ENCODE measurements at regions not wholly inside any gene's neighbourhood (a gene's known extent, or its start where the extent isn't known, plus 50 kb on each side); places are given as distances from the start of the nearest gene placed in this dataset.

GRCh38 chr2:40886655-40887054 is 434.8 kb upstream of the SLC8A1 start:
- Mint-ChIP-seq H3K4me3 (no peak overlapping the region), H3K4me1 (no peaks in the 10 kb centered on the region), H3K27me3 (no peaks in the 10 kb centered on the region), H3K27ac (no peak overlapping the region), H3K9me3 (peaks cover 2% of the 10 kb centered on the region), H3K36me3 (no peaks in the 10 kb centered on the region)
- no peak for DNase-seq (ENCODE audit: low spot score in 2 of 2)
- ATAC-seq (ENCODE audit: low read depth): no peak

GRCh38 chr2:40896358-40896757 is 444.5 kb upstream of the SLC8A1 start:
- H3K36me3 Mint-ChIP-seq: no peaks in the 10 kb centered on the region
- DNase-seq (ENCODE audit: low spot score in 2 of 2) (no peak), ATAC-seq (ENCODE audit: low read depth) (no peak)
- H3K9me3 Mint-ChIP-seq: peaks cover 1% of the 10 kb centered on the region
- no peaks in the 10 kb centered on the region for H3K27me3 Mint-ChIP-seq
- H3K4me1 Mint-ChIP-seq: no peaks in the 10 kb centered on the region
- no peak overlapping the region for H3K27ac Mint-ChIP-seq
- no peak overlapping the region for H3K4me3 Mint-ChIP-seq

DNA sequence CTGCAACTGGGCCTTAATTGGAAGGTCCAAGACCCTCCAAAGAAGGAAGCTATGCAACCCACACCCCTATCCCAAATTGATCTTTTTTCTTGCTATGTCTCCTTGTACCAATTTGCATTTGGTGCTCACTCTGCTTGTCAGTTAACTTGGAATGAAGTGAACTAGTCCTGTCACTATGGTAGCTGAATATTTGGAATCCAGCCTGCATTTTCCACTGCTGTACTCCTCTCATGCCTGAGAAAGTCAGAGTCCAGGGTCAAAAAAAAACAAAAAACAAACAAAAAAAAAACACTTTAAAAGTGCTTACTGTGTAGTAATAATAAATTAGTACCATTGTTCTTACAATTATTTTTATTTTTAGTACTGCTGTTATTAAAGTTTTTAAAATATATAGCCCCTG is 462.8 kb upstream of the SLC8A1 start:
- Mint-ChIP-seq H3K4me1 (no peaks in the 10 kb centered on the region), H3K27me3 (no peaks in the 10 kb centered on the region), H3K36me3 (no peaks in the 10 kb centered on the region), H3K27ac (no peak overlapping the region), H3K4me3 (no peak overlapping the region), H3K9me3 (peaks cover 3% of the 10 kb centered on the region)
- ATAC-seq (ENCODE audit: low read depth) (no peak), DNase-seq (ENCODE audit: low spot score in 2 of 2) (no peak)

DNA sequence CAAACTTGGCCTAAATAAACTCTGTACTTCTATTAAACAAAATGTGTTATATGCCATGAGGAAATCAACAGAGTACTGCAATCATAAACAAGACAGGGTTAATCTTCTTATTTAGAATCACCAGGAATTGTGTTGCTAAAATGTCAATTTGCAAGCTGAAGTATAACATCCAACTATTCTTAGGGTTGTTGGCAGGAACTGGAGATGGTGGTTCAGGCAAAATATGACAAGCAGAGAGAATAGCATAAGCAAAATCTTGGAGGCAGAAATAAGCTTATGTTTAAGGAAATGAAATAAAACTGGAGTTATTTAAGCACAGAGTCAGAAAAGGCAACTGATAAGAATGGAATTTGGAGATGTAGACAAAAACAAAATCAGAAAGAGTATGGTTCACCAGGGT is 463.8 kb upstream of the SLC8A1 start:
- Mint-ChIP-seq H3K9me3 (peaks cover 3% of the 10 kb centered on the region), H3K36me3 (no peaks in the 10 kb centered on the region), H3K4me3 (no peak overlapping the region), H3K4me1 (no peaks in the 10 kb centered on the region), H3K27me3 (no peaks in the 10 kb centered on the region), H3K27ac (no peak overlapping the region)
- DNase-seq (ENCODE audit: low spot score in 2 of 2) (no peak), ATAC-seq (ENCODE audit: low read depth) (no peak)

GRCh38 chr2:40935349-40935748 is 483.5 kb upstream of the SLC8A1 start:
- DNase-seq (ENCODE audit: low spot score in 2 of 2) (no peak), ATAC-seq (ENCODE audit: low read depth) (no peak)
- H3K27ac Mint-ChIP-seq: no peak overlapping the region
- H3K36me3 Mint-ChIP-seq: no peaks in the 10 kb centered on the region
- no peak overlapping the region for H3K4me3 Mint-ChIP-seq
- no peaks in the 10 kb centered on the region for H3K27me3 Mint-ChIP-seq
- no peaks in the 10 kb centered on the region for H3K4me1 Mint-ChIP-seq
- peaks cover 2% of the 10 kb centered on the region for H3K9me3 Mint-ChIP-seq

DNA sequence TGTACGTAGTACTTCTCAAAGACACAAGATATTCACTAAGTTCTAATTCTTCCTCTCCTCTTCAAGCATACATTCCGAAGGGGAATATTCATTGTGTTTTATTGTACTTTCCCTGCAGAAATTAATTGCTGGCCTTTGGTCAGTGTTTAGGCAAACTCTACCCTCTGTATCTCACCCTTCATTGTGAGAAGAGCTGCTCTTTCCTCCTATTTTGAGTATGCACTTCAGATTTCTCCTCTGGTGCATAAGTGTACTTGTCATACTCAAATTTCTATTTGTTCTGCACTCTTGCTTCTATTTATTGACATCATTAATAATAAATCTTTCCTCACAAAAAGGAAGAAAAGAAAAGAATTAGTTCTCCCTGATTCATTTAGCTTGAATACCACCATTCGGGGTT is 485.4 kb upstream of the SLC8A1 start:
- Mint-ChIP-seq H3K27ac (no peak overlapping the region), H3K27me3 (no peaks in the 10 kb centered on the region), H3K4me3 (no peak overlapping the region), H3K36me3 (no peaks in the 10 kb centered on the region), H3K9me3 (peaks cover 7% of the 10 kb centered on the region), H3K4me1 (no peaks in the 10 kb centered on the region)
- DNase-seq (ENCODE audit: low spot score in 2 of 2) (no peak), ATAC-seq (ENCODE audit: low read depth) (no peak)

DNA sequence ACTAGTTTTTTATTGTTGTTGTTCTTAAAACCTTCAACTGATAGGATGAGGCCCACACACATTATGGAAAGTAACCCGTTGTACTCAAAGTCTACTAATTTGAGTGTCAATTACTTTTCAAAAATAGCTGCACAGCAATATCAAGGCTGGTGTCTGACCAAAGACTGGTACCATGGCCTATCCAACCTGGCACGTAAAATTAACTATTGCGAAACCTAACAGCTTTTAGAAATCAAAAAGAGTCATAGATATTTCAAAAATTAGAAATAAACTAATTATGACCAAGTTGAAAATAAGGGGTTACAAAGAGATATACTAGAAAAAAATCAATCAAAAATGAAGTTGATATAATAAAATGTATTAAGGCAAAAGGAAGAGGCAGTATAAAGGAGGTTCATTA is 501.5 kb upstream of the SLC8A1 start:
- Mint-ChIP-seq H3K27ac (no peak overlapping the region), H3K4me3 (no peak overlapping the region), H3K9me3 (peaks cover 4% of the 10 kb centered on the region), H3K4me1 (no peaks in the 10 kb centered on the region), H3K27me3 (no peaks in the 10 kb centered on the region), H3K36me3 (no peaks in the 10 kb centered on the region)
- DNase-seq (ENCODE audit: low spot score in 2 of 2) (no peak), ATAC-seq (ENCODE audit: low read depth) (no peak)

DNA sequence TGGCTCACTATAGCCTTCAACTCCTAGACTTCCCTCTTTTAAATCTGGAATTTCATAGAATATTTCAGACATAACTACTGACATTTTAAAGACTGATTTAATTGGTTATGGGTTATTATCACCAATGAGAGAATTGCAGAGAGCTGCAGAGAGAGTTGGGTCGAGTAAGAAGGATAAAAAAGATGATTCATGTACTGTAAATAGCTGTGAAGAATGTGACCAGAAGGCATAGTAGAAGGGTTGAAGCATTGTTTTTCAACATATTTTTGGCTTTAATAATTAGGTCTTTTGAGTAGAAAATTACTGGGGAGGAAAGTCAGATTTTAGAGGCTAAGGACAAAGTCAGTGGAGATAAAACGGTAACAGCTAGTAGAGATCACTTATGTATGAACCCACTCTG is 503.2 kb upstream of the SLC8A1 start:
- Mint-ChIP-seq H3K27ac (no peak overlapping the region), H3K4me3 (no peak overlapping the region), H3K9me3 (peaks cover 4% of the 10 kb centered on the region), H3K27me3 (no peaks in the 10 kb centered on the region), H3K36me3 (no peaks in the 10 kb centered on the region), H3K4me1 (no peaks in the 10 kb centered on the region)
- ATAC-seq (ENCODE audit: low read depth) (no peak), DNase-seq (ENCODE audit: low spot score in 2 of 2) (no peak)

GRCh38 chr2:40955635-40956034 is 503.7 kb upstream of the SLC8A1 start:
- DNase-seq (ENCODE audit: low spot score in 2 of 2) (no peak), ATAC-seq (ENCODE audit: low read depth) (no peak)
- Mint-ChIP-seq H3K4me1 (no peaks in the 10 kb centered on the region), H3K9me3 (peaks cover 4% of the 10 kb centered on the region), H3K27me3 (no peaks in the 10 kb centered on the region), H3K27ac (no peak overlapping the region), H3K36me3 (no peaks in the 10 kb centered on the region), H3K4me3 (no peak overlapping the region)

DNA sequence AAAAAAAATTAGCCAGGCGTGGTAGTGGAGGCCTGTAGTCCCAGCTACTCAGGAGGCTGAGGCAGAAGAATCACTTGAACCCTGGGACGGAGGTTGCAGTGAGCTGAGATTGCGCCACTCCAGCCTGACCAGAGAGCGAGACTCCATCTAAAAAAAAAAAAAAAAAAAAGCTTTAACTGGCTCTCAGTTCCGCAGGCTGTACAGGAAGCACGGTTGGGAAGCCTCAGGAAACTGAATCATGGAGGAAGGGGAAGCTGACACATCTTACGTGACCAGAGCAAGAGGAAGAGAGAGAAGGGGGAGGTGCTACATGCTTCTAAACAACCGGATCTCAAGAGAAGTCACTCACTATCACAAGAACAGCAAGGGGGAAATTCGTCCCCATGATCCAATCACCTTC is 505.6 kb upstream of the SLC8A1 start:
- ATAC-seq (ENCODE audit: low read depth) (no peak), DNase-seq (ENCODE audit: low spot score in 2 of 2) (no peak)
- H3K4me3 Mint-ChIP-seq: no peak overlapping the region
- H3K9me3 Mint-ChIP-seq: peaks cover 4% of the 10 kb centered on the region
- H3K27ac Mint-ChIP-seq: no peak overlapping the region
- H3K27me3 Mint-ChIP-seq: no peaks in the 10 kb centered on the region
- H3K4me1 Mint-ChIP-seq: no peaks in the 10 kb centered on the region
- no peaks in the 10 kb centered on the region for H3K36me3 Mint-ChIP-seq

DNA sequence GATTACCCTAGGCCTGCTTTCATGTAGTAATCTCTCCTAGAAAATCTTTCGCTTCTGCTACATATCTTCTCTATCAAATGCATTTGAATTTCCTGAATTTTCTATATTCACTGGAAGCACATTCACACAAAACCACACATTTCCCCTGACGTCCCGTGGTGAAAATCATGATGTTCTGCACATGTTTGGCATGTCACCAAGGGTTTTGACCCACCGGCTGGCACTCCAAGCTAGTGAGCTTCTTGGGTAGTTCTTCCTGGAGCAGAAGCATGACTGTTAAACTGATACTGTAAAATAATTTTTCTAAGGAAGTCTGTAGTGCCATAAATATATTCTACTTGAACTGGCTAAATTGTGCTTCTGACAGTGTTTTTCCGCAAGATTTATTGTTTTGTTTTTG is 510.1 kb upstream of the SLC8A1 start:
- H3K9me3 Mint-ChIP-seq: peaks cover 8% of the 10 kb centered on the region
- H3K36me3 Mint-ChIP-seq: no peaks in the 10 kb centered on the region
- DNase-seq (ENCODE audit: low spot score in 2 of 2) (no peak), ATAC-seq (ENCODE audit: low read depth) (no peak)
- no peaks in the 10 kb centered on the region for H3K27me3 Mint-ChIP-seq
- H3K27ac Mint-ChIP-seq: no peak overlapping the region
- no peaks in the 10 kb centered on the region for H3K4me1 Mint-ChIP-seq
- no peak overlapping the region for H3K4me3 Mint-ChIP-seq

DNA sequence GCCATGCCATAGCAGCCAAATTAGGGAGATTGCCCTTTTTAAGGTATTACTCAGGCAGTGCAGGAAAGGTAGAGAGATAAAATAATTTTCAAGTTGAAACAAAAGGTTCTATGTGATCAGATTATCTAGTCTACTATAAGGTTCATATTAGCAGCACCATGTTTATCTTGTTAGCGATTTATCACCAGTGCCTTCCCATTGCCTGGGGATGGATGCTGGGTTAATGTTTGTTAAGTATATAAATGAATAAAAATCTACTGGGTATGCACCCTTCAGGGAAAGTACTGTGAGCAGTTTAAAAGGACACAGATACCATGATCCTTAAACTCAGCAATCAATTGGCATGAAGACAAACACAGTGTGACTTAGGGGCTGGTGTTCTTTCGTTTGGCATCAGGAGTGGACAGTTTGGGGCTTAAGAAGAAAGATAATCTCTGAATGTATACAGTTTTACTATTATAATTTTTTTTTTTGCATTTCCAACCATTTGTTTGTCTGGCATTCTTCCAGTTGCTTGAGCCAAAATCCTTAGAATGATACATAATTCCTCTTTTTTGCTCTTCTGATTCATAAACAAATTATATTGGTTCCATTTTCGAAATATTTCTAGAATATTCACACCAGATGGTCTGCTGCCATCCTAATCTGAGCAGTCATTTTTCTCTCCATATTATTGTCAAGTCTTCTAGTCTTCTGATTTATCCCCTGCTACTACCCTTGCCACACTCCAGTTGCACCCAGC is 512.8 kb upstream of the SLC8A1 start:
- Mint-ChIP-seq H3K4me1 (no peaks in the 10 kb centered on the region), H3K27me3 (no peaks in the 10 kb centered on the region), H3K9me3 (peaks cover 8% of the 10 kb centered on the region), H3K27ac (no peak overlapping the region), H3K36me3 (no peaks in the 10 kb centered on the region), H3K4me3 (no peak overlapping the region)
- ATAC-seq (ENCODE audit: low read depth) (no peak), DNase-seq (ENCODE audit: low spot score in 2 of 2) (no peak)

DNA sequence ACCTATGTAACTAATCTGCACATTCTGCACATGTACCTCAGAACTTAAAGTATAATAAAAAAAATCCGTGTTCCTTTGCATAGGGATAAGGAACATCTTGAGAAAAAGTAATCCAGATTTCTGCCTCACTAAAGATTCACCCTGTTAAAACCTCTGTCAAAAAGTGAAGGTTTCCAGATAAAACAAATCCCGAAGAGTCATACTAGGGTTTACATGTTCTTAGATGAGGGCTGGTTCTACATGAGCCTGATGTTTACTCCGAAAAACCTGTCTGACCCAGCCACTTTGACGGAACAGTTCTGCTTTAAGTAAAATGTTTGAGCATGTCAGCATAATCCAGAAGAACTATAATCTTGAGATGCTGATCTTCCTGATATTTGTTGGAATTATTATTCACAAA is 515.6 kb upstream of the SLC8A1 start:
- Mint-ChIP-seq H3K9me3 (peaks cover 8% of the 10 kb centered on the region), H3K36me3 (no peaks in the 10 kb centered on the region), H3K27ac (no peak overlapping the region), H3K4me3 (no peak overlapping the region), H3K27me3 (no peaks in the 10 kb centered on the region), H3K4me1 (no peaks in the 10 kb centered on the region)
- ATAC-seq (ENCODE audit: low read depth) (no peak), DNase-seq (ENCODE audit: low spot score in 2 of 2) (no peak)

DNA sequence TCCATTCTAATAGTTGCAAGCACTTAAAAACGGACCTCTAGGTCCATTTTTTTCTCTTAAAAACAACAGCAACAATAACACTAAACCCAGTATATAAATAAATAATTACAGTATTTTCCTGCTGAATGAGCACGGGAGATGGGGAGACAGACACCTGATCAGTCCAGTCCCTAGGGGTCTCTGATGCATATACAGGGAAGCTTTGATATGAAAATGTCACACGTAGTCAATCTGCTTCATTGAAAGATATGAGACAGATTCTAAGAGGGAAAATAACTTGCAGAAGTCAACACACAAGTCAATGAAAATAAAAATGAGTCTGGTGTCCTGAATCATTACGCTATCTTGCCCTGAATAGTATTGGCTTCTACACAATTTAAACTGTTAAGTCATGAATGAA is 523.3 kb upstream of the SLC8A1 start:
- DNase-seq (ENCODE audit: low spot score in 2 of 2) (no peak), ATAC-seq (ENCODE audit: low read depth) (no peak)
- H3K4me3 Mint-ChIP-seq: no peak overlapping the region
- H3K27ac Mint-ChIP-seq: no peak overlapping the region
- no peaks in the 10 kb centered on the region for H3K4me1 Mint-ChIP-seq
- H3K9me3 Mint-ChIP-seq: peaks cover 3% of the 10 kb centered on the region
- H3K27me3 Mint-ChIP-seq: no peaks in the 10 kb centered on the region
- no peaks in the 10 kb centered on the region for H3K36me3 Mint-ChIP-seq

GRCh38 chr2:40997362-40997761 is 545.5 kb upstream of the SLC8A1 start:
- Mint-ChIP-seq H3K27me3 (no peaks in the 10 kb centered on the region), H3K4me1 (no peaks in the 10 kb centered on the region), H3K4me3 (no peak overlapping the region), H3K27ac (no peak overlapping the region), H3K36me3 (no peaks in the 10 kb centered on the region), H3K9me3 (peaks cover 1% of the 10 kb centered on the region)
- DNase-seq (ENCODE audit: low spot score in 2 of 2) (no peak), ATAC-seq (ENCODE audit: low read depth) (no peak)

All from memory B cell (primary cell).